Keratinocyte (primary cell): ENCODE measurements at regions not wholly inside any gene's neighbourhood (a gene's known extent, or its start where the extent isn't known, plus 50 kb on each side); places are given as distances from the start of the nearest gene placed in this dataset.

Experiments used
- DNase-seq: peaks from one replicate; pipeline ENCODE4 v3.0.0-alpha.2; 2011; ENCODE audit warnings: low read depth, missing footprints, low spot score
- FAIRE-seq: peaks from 2 replicates; lab custom pipeline; 2011; peaks lifted over from hg19 to GRCh38; lab: Jason Lieb, UNC
- H2AFZ ChIP-seq: 2 replicates; pipeline ENCODE4 v1.6.0; 2012; ENCODE audit warnings: low read length, control low read depth, inconsistent platforms; ENCODE audit not compliant: control insufficient read depth
- H3K27ac ChIP-seq: 2 replicates; pipeline ENCODE4 v1.5.1; 2011; ENCODE audit warnings: low read length; ENCODE audit not compliant: control insufficient read depth, insufficient read depth
- H3K27me3 ChIP-seq: 3 replicates; pipeline ENCODE4 v1.6.0; 2011; ENCODE audit warnings: low read length; ENCODE audit not compliant: control insufficient read depth, insufficient read depth; ENCODE audit errors: extremely low read depth
- H3K36me3 ChIP-seq, 2 experiments: 2 replicates in 1 of 2; 3 replicates in 1 of 2; pipeline ENCODE4 v1.5.1; 2011; ENCODE audit warnings: low read length in 2 of 2, mild to moderate bottlenecking in 1 of 2; ENCODE audit not compliant: control insufficient read depth in 2 of 2, insufficient read depth in 2 of 2; ENCODE audit errors: extremely low read depth in 1 of 2
- H3K4me1 ChIP-seq: 3 replicates; pipeline ENCODE4 v1.5.1; 2011; ENCODE audit warnings: low read length; ENCODE audit not compliant: control insufficient read depth, insufficient read depth; ENCODE audit errors: extremely low read depth
- H3K4me2 ChIP-seq: 3 replicates; pipeline ENCODE4 v1.6.0; 2011; ENCODE audit warnings: low read depth, low read length; ENCODE audit not compliant: control insufficient read depth, insufficient read depth; ENCODE audit errors: extremely low read depth
- H3K4me3 ChIP-seq, 3 experiments: fragments of 200-600 bp in 1 of 3; sonication (generic) in 1 of 3; 2 replicates in 2 of 3; 3 replicates in 1 of 3; pipeline ENCODE4 v1.5.1; 2011 to 2016; ENCODE audit warnings: low read length in 3 of 3, mild to moderate bottlenecking in 3 of 3, control low read depth in 2 of 3, inconsistent platforms in 1 of 3, low read depth in 1 of 3, mixed read lengths in 1 of 3, mixed run types in 1 of 3, moderate library complexity in 1 of 3; ENCODE audit not compliant: control insufficient read depth in 2 of 3, insufficient read depth in 2 of 3; ENCODE audit errors: extremely low read depth in 1 of 3
- H3K79me2 ChIP-seq: 2 replicates; pipeline ENCODE4 v1.6.0; 2012; ENCODE audit warnings: low read length; ENCODE audit not compliant: control insufficient read depth, insufficient read depth
- H3K9ac ChIP-seq: 3 replicates; pipeline ENCODE4 v1.6.0; 2011; ENCODE audit warnings: low read length; ENCODE audit not compliant: control insufficient read depth, insufficient read depth; ENCODE audit errors: extremely low read depth
- H3K9me1 ChIP-seq: 3 replicates; pipeline ENCODE4 v1.6.0; 2011; ENCODE audit warnings: low read length; ENCODE audit not compliant: control insufficient read depth, insufficient read depth; ENCODE audit errors: extremely low read depth
- H3K9me3 ChIP-seq: 2 replicates; pipeline ENCODE4 v1.5.1; 2012; ENCODE audit warnings: low read depth, low read length; ENCODE audit not compliant: control insufficient read depth
- H4K20me1 ChIP-seq: 3 replicates; pipeline ENCODE4 v1.6.0; 2011; ENCODE audit warnings: low read length; ENCODE audit not compliant: control insufficient read depth, insufficient read depth; ENCODE audit errors: extremely low read depth
- CTCF ChIP-seq, 3 experiments: IDR thresholded peaks in 1 of 3; conservative IDR thresholded peaks in 1 of 3; optimal IDR thresholded peaks in 1 of 3; 2 replicates in 2 of 3; 3 replicates in 1 of 3; pipeline versions ENCODE3 to v1.5.1; 2011; ENCODE audit warnings: low read length in 3 of 3, mild to moderate bottlenecking in 3 of 3, moderate library complexity in 2 of 3, control low read depth in 1 of 3, inconsistent platforms in 1 of 3; ENCODE audit not compliant: insufficient read depth in 2 of 3; ENCODE audit errors: extremely low read depth in 1 of 3
- EZH2 ChIP-seq: IDR thresholded peaks from one replicate; pipeline ENCODE4 v1.6.1; 2012; ENCODE audit warnings: inconsistent platforms, mild to moderate bottlenecking, low read length, moderate library complexity
- dilution Hi-C: fragments of 300-500 bp; cut with MboI; formaldehyde crosslinking; loops from one replicate; pipeline ENCODE4 v1.7.0; 2020; ENCODE audit warnings: low sequenced_read_pairs; ENCODE audit not compliant: extremely low pct_ligation_motif_present

GRCh38 chr15:79700951-79701480 lies 195.8 kb downstream of the MTHFS start:
- Histone ChIP-seq H3K36me3 (no peaks in the 10 kb centered on the region), H3K27ac (no peak overlapping the region), H4K20me1 (no peaks in the 10 kb centered on the region), H3K9me3 (no peaks in the 10 kb centered on the region), H3K4me1 (no peaks in the 10 kb centered on the region), H2AFZ (no peak overlapping the region), H3K9me1 (no peaks in the 10 kb centered on the region), H3K27me3 (no peaks in the 10 kb centered on the region), H3K4me3 (no peak overlapping the region), H3K9ac (no peak overlapping the region), H3K4me2 (no peak overlapping the region), H3K79me2 (no peaks in the 10 kb centered on the region)
- no peak for FAIRE-seq
- no peak for DNase-seq
- no peak for TF ChIP-seq EZH2
- no peak for TF ChIP-seq CTCF (optimal IDR thresholded peaks at IDR 0.05 in 1 of 3, IDR thresholded peaks at IDR 0.05 in 1 of 3, conservative IDR thresholded peaks at IDR 0.05 in 1 of 3; ENCODE audit: extremely low read depth in 1 of 3, insufficient read depth in 2 of 3, low read length in 3 of 3)
- dilution Hi-C loops, result no loop called here

GRCh38 chr15:79702621-79703020 lies 194.2 kb downstream of the MTHFS start:
- Histone ChIP-seq H3K79me2 (no peaks in the 10 kb centered on the region), H3K4me3 (no peak overlapping the region), H3K4me2 (no peak overlapping the region), H4K20me1 (no peaks in the 10 kb centered on the region), H3K9ac (no peak overlapping the region), H3K9me1 (no peaks in the 10 kb centered on the region), H3K27me3 (no peaks in the 10 kb centered on the region), H3K9me3 (no peaks in the 10 kb centered on the region), H3K36me3 (no peaks in the 10 kb centered on the region), H3K27ac (no peak overlapping the region), H3K4me1 (no peaks in the 10 kb centered on the region), H2AFZ (no peak overlapping the region)
- TF ChIP-seq EZH2 (no peak), CTCF (optimal IDR thresholded peaks at IDR 0.05 in 1 of 3, IDR thresholded peaks at IDR 0.05 in 1 of 3, conservative IDR thresholded peaks at IDR 0.05 in 1 of 3; ENCODE audit: extremely low read depth in 1 of 3, insufficient read depth in 2 of 3, low read length in 3 of 3) (no peak)
- dilution Hi-C loops, result no loop called here
- no peak for FAIRE-seq
- DNase-seq, result no peak
